ENCODE measurements at regions not wholly inside any gene's neighbourhood (a gene's known extent, or its start where the extent isn't known, plus 50 kb on each side); places are given as distances from the start of the nearest gene placed in this dataset.
"Not testable (repeated sequence)": the region's sequence is repeated elsewhere in the genome, so short reads cannot be mapped to it uniquely, and the experiment has no call there.

DNA sequence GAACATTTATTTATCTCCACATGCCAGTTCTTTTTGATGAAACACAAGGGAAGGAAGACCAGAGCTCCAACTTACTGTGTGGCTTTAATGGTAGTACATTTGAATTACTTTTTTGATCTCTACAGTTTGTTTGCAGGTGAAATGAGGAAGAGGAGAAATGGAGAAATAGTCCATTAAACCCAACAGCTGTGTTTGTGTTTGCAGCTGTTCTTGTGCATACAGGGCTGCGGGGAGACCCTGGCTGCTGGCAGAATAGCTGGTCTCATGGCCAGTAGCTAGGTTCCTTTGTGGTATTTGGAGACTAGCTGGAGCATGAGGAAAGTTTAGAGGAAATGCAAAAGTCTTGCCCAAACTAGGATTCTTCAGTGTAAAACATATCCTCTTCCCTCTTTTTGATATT is 374.8 kb downstream of the GPAT3 start:
- H3K4me1 Mint-ChIP-seq, result no peaks in the 10 kb centered on the region
- DNase-seq (no peak), ATAC-seq (no peak)
- no peaks in the 10 kb centered on the region for H3K9me3 Mint-ChIP-seq
- no peak overlapping the region for H3K4me3 Mint-ChIP-seq
- no peaks in the 10 kb centered on the region for H3K36me3 Mint-ChIP-seq (ENCODE audit: low read depth)
- no peaks in the 10 kb centered on the region for H3K27me3 Mint-ChIP-seq
- no peak overlapping the region for H3K27ac Mint-ChIP-seq

DNA sequence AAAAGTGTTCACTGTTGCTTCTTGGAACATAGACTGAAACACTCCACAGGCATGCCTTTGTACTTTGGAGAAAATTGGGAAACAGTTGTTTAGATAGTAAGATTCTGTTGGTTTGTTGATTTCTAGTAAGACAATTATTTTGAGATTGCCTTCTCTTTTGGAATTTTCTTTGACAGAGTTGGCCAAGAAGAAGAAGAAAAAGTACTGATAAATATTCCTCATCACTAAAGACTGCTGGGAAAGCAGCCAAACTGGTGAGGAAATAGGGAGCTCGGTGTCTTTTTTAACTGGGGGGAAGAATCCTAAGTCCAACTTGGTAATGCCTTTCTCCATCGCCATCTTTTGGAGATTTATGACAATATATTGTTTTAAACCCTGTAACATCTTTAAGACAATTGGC is 370.7 kb downstream of the GPAT3 start:
- no peak overlapping the region for H3K27ac Mint-ChIP-seq
- H3K36me3 Mint-ChIP-seq (ENCODE audit: low read depth), result no peaks in the 10 kb centered on the region
- H3K27me3 Mint-ChIP-seq, result no peaks in the 10 kb centered on the region
- DNase-seq (no peak), ATAC-seq (no peak)
- no peaks in the 10 kb centered on the region for H3K9me3 Mint-ChIP-seq
- H3K4me1 Mint-ChIP-seq, result no peaks in the 10 kb centered on the region
- H3K4me3 Mint-ChIP-seq, result no peak overlapping the region

DNA sequence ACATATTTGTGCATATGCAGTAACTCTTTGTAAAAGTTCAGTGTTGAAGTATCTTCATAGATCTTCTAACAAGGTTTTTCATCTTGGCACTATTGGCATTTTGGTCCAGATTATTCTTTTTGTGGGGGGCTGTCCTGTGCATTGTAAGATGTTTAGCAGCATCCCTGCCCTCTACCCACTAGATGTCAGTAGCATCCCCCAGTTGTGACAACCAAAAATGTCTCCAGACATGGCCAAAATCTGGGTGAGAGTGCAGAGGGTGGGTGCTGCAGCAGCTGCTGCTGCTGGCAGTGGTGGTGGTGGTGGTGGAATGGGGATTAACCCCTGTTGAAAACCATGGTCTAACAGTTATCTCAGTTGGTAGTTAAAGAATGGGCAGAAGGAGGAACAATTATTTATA is 370.0 kb downstream of the GPAT3 start:
- Mint-ChIP-seq H3K36me3 (ENCODE audit: low read depth) (no peaks in the 10 kb centered on the region), H3K4me1 (no peaks in the 10 kb centered on the region), H3K9me3 (no peaks in the 10 kb centered on the region), H3K27ac (no peak overlapping the region), H3K4me3 (no peak overlapping the region), H3K27me3 (no peaks in the 10 kb centered on the region)
- ATAC-seq (no peak), DNase-seq (no peak)

DNA sequence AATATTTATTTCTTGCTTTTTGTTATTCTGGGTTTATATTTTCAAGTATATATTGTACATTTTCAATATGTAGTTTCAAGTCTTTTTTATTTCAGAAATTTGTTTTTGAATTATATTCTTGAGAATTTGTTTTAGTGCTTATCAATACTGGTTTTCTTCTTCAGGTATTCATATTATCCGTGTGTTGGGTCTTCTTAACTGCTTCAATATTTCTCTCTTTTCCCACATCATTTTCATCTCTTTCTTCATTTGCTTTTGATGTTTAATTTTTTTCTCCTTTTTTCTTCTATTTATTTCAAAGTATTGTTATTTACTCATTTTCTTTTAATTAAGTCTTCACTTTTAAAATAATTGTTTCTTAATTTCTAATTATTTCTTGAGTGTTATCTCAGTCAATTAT is 367.8 kb downstream of the GPAT3 start:
- not testable (repeated sequence) for ATAC-seq; H3K27ac Mint-ChIP-seq; H3K4me3 Mint-ChIP-seq; H3K27me3 Mint-ChIP-seq; H3K4me1 Mint-ChIP-seq; DNase-seq; H3K9me3 Mint-ChIP-seq; H3K36me3 Mint-ChIP-seq (ENCODE audit: low read depth)

DNA sequence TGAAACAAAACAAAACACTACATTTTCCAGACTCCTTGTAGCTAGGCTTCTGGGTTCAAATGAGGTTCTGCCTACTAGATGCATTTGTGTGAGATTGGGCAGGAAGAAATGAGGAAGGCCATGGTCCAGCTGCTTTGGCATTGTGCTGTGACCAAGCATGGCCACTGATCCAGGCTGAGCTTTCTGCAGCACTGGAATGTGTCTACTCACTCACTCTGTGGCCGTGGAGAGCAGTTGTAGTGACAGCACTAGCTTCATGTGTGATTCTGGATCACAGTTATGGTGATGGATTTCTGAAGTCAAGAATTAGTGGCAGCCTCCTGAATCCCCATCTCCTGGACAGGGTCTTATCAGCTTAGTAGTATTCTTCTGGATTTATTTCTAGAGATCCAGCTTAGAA is 358.9 kb downstream of the GPAT3 start:
- Mint-ChIP-seq H3K4me3 (no peak overlapping the region), H3K9me3 (no peaks in the 10 kb centered on the region), H3K4me1 (no peaks in the 10 kb centered on the region), H3K27ac (no peak overlapping the region), H3K27me3 (no peaks in the 10 kb centered on the region), H3K36me3 (ENCODE audit: low read depth) (no peaks in the 10 kb centered on the region)
- DNase-seq, result no peak
- no peak for ATAC-seq

DNA sequence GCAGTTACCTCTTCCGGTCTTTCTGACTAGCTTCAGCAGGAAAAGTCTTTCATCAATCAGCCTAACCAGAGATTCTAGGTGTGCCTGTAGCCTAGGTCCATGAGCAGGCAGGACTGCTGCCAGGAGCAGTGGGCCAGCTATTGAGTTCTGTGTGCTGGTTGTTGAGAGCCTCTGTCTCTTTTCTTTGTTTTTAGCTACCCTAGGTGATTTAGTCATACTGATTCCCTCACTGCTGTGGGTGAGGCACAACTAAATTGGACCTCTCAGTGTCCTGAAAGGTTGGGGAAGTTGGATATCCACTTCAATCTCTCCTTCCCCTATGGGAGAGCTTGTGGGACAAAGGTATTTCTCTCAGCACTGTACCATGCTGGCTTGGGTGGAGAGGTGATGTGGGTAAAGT is 354.9 kb downstream of the GPAT3 start:
- ATAC-seq, result no peak
- no peak overlapping the region for H3K4me3 Mint-ChIP-seq
- H3K27ac Mint-ChIP-seq, result no peak overlapping the region
- H3K9me3 Mint-ChIP-seq, result no peaks in the 10 kb centered on the region
- no peaks in the 10 kb centered on the region for H3K27me3 Mint-ChIP-seq
- no peak for DNase-seq
- H3K36me3 Mint-ChIP-seq (ENCODE audit: low read depth), result no peaks in the 10 kb centered on the region
- no peaks in the 10 kb centered on the region for H3K4me1 Mint-ChIP-seq

DNA sequence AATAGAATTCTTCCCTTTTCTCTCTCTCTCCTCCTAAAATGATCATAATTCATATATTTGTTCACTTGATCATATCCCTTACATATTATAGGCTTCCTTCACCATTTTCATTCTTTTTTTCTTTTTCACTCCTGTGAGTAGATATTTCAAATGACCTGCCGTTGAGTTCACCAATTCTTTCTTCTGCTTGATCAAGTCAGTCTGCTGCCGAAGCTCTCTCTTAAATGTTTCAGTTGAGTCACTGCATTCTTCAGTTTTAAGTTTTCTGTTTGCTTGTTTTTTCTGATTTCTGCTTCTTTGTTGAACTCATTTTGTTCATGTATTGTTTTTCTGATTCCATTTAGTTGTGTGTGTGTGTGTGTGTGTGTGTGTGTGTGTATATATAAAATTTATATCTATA is 354.3 kb downstream of the GPAT3 start:
- no peak for ATAC-seq
- no peak for DNase-seq

DNA sequence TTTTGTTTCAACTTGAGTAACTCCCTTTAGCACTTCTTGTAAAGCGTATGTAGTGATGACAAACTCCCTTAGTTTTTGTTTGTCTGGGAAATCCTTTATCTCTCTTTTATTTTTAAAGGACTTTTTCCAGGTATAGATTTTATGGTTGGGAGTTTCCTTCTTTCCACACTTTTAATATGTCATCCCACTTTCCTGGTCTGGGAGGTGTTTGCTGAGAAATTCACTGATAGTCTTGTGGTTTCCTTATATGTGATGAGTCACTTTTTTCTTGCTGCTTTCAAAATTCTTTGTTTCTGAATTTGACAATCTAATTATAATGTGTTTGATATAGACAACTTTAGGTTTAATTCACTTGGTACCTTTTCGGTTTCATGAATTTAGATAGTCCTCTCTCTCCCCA is 353.9 kb downstream of the GPAT3 start:
- no peaks in the 10 kb centered on the region for H3K36me3 Mint-ChIP-seq (ENCODE audit: low read depth)
- DNase-seq, result no peak

More for the DNA sequence above, 354.3 kb downstream of the GPAT3 start:
- Mint-ChIP-seq H3K27me3 (no peaks in the 10 kb centered on the region), H3K4me1 (no peaks in the 10 kb centered on the region), H3K36me3 (ENCODE audit: low read depth) (no peaks in the 10 kb centered on the region), H3K4me3 (no peak overlapping the region), H3K27ac (no peak overlapping the region), H3K9me3 (peaks cover 3% of the 10 kb centered on the region)

DNA sequence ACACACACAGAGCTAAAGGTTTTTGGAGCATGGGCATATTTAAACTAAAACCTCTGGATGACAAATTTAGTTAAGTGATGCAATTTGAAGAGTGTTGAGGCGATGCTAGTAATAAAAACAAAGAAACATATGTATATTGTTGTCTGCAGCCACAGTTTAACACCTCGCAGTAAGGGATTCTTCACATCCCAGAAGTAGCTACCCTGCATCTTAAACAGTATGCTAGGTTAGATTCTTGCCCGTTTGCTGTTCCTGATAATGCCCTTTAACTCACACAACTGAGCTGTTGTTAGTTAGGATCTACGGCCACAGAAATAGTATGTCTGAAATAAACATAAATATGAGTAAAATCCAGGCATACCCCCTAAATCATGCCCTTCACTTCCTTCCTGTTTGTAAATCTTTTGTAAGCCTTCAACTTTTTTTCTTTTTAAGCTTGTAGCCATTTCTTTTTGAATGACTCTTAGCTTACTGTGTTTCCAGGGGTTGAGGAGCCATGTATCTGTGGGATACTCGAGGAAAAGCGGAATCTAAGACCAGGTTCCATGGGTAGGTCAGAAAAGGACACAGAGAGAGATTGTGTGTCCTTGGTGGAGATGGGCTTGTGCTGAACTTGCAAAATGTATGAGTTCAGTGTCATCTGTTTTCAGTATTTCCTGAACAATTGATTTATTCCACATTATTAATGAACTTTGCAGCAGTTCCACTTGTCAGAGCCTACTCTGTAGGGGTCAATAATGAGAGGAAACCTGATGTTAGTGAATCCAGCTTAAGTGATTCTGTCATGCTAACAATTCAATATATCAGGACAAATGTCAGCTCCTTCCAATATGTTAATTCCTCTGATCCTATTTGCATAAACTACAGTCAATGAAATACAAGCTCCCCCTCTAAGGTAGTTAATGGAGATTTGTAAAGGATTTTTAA is 349.6 kb downstream of the GPAT3 start:
- no peaks in the 10 kb centered on the region for H3K36me3 Mint-ChIP-seq (ENCODE audit: low read depth)
- H3K4me3 Mint-ChIP-seq, result no peak overlapping the region
- H3K27me3 Mint-ChIP-seq, result no peaks in the 10 kb centered on the region
- H3K9me3 Mint-ChIP-seq, result peaks cover 3% of the 10 kb centered on the region
- no peaks in the 10 kb centered on the region for H3K4me1 Mint-ChIP-seq
- no peak for ATAC-seq
- no peak for DNase-seq
- no peak overlapping the region for H3K27ac Mint-ChIP-seq

More for the DNA sequence above, 353.9 kb downstream of the GPAT3 start:
- Mint-ChIP-seq H3K27me3 (no peaks in the 10 kb centered on the region), H3K4me1 (no peaks in the 10 kb centered on the region), H3K9me3 (peaks cover 3% of the 10 kb centered on the region), H3K4me3 (no peak overlapping the region), H3K27ac (no peak overlapping the region)
- ATAC-seq, result no peak

DNA sequence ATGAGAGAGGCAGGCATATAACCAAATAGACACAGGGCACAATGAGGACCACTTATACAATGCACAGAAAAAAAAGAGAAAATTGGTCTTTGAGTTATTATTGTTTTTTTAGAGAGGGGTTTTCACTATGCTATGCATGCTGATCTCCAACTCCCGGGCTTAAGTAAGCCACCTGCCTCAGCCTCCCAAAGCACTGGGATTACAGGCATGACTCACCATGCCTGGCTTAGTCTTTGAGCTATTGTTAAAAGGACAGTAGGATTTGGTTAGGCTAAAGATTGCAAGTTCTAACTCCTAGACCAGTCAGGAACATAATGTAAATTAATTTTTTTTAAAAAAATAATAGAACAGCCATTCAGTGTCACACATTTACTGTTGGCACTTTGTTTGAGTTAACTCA is 340.1 kb downstream of the GPAT3 start:
- Mint-ChIP-seq H3K36me3 (ENCODE audit: low read depth) (no peaks in the 10 kb centered on the region), H3K27ac (no peak overlapping the region), H3K4me3 (no peak overlapping the region), H3K9me3 (no peaks in the 10 kb centered on the region), H3K4me1 (no peaks in the 10 kb centered on the region), H3K27me3 (no peaks in the 10 kb centered on the region)
- DNase-seq, result no peak
- no peak for ATAC-seq

DNA sequence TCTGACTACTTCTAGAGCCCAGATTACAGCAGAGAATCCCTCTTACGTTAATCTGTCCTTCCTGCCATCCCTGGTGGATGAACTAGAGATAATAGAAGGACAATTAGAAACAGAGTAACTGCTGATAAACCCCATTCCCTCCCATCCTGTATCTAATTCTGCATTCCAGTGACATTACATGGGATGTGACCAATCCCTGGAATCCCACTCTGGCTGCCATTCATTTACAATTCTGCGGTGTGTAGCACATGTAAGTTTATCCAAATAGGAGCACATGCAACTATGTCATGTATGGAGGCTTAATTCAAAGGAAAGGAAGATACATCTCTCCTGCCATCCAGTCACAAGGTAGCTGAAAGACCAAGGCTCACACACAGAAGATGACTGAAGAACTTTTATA is 339.5 kb downstream of the GPAT3 start:
- no peaks in the 10 kb centered on the region for H3K36me3 Mint-ChIP-seq (ENCODE audit: low read depth)
- H3K4me1 Mint-ChIP-seq, result no peaks in the 10 kb centered on the region
- ATAC-seq (no peak), DNase-seq (no peak)
- H3K27me3 Mint-ChIP-seq, result no peaks in the 10 kb centered on the region
- no peaks in the 10 kb centered on the region for H3K9me3 Mint-ChIP-seq
- no peak overlapping the region for H3K27ac Mint-ChIP-seq
- H3K4me3 Mint-ChIP-seq, result no peak overlapping the region

DNA sequence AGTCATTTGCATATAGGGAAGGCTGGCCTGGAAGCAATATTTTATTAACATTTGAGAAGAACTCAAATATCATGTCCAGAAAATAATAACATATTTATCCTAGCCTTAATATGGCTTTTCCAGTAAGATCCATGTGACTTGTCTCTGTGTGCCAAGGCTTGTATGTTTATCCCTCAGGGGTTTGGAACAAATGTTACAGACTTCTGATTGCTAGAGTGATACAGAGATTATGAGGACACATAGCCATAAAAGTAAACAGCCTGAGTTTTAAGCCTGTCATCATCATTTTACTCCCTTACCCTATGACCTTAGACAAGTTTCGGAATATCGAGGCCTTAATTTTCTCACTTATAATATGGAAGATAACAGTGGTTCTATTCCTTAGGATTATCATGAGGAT is 338.1 kb downstream of the GPAT3 start:
- H3K4me3 Mint-ChIP-seq, result no peak overlapping the region
- DNase-seq (no peak), ATAC-seq (no peak)
- no peaks in the 10 kb centered on the region for H3K9me3 Mint-ChIP-seq
- no peaks in the 10 kb centered on the region for H3K36me3 Mint-ChIP-seq (ENCODE audit: low read depth)
- H3K27me3 Mint-ChIP-seq, result no peaks in the 10 kb centered on the region
- H3K4me1 Mint-ChIP-seq, result no peaks in the 10 kb centered on the region
- H3K27ac Mint-ChIP-seq, result no peak overlapping the region

DNA sequence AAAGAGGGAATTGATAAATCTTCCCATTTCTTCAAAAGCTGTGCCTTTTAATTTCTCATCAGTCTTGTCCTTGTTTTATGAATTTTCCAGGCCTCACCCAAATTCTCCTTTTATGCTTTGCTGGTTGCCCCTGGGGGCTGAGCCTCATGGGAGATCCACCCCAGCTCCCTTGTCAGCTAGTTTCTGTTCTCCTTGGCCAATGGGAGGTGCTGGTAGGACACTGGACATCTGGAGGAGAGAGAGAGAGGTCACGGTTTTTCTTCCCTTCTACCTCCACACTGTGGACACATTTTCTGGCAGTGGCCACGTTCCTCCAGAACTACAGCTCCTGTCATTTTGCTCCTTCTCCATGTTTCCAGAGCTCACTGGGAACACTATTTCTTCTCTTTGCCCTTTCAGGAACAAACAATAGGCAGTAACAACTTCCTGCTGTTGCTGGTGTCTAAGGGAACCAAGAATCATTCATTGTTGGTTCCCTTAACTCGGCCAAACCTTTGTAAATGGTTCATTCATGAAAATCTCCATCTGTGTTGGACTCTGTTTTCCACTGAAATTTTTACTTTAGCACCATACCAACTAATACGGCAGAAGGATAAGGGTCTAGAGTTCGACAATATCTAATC is 334.5 kb downstream of the GPAT3 start:
- H3K4me1 Mint-ChIP-seq, result no peaks in the 10 kb centered on the region
- DNase-seq, result no peak
- H3K4me3 Mint-ChIP-seq, result no peak overlapping the region
- no peaks in the 10 kb centered on the region for H3K9me3 Mint-ChIP-seq
- no peak overlapping the region for H3K27ac Mint-ChIP-seq
- H3K36me3 Mint-ChIP-seq (ENCODE audit: low read depth), result no peaks in the 10 kb centered on the region
- ATAC-seq, result no peak
- peaks cover 2% of the 10 kb centered on the region for H3K27me3 Mint-ChIP-seq

DNA sequence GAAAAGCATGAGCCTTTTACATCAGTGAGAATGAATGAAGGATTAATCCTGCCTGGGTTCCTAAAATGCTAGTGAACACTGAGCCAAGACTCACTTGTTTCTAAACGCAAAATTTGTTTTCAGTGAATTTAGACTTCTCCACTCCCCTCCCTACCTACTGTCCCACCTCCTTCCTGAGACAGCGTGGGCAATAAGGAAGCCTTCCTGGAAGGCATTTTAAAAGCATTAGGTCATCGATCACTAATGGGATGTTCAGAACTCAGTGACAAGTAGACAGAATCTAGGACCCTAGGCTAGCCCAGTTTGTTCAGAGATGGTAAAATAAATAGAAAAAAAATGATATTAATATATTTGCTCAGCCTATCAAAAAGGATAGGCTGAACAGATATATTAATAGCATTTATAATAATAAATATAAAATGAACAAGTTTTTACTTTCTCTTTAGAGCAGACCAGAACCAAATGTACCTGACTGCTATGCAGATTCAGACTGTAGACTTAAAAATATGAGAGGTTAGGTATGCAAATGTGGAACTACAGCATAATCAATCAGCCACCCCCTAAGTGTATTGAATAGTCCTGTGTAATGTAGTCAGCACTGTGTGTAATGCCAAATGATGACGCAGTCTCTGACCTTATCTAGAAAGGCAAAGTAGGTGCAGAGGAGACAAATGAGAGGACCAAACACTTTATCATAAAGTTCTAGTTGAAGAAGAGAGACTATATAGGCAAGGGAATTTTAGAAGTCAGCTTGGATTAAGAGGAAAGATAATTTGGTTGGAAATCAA is 331.1 kb downstream of the GPAT3 start:
- peaks cover 2% of the 10 kb centered on the region for H3K27me3 Mint-ChIP-seq
- DNase-seq (no peak), ATAC-seq (no peak)
- no peaks in the 10 kb centered on the region for H3K4me1 Mint-ChIP-seq
- H3K4me3 Mint-ChIP-seq, result no peak overlapping the region
- no peaks in the 10 kb centered on the region for H3K9me3 Mint-ChIP-seq
- no peaks in the 10 kb centered on the region for H3K36me3 Mint-ChIP-seq (ENCODE audit: low read depth)
- H3K27ac Mint-ChIP-seq, result no peak overlapping the region

Data from activated naive CD8-positive, alpha-beta T cell treated with anti-CD3 and anti-CD28 coated beads, Interleukin-2, amount 50 U/mL, for 24 hours (primary cell).